OCI-LY3 (cell line): ENCODE measurements at regions not wholly inside any gene's neighbourhood (a gene's known extent, or its start where the extent isn't known, plus 50 kb on each side); places are given as distances from the start of the nearest gene placed in this dataset.

Source experiments
- H2AFZ ChIP-seq: fragments of 200-600, 300-600 bp; shearing (Covaris generic); 2 replicates; pipeline ENCODE4 v1.6.0; 2014; ENCODE audit warnings: antibody characterized with exemption, low read depth, low read length
- H3K27ac ChIP-seq: fragments of 200-600, 300-600 bp; sonication (generic); 2 replicates; pipeline ENCODE4 v1.5.1; 2014; ENCODE audit warnings: mild to moderate bottlenecking, low read length, moderate library complexity, mixed read lengths
- H3K27me3 ChIP-seq: fragments of 200-600, 300-600 bp; sonication (generic); 2 replicates; pipeline ENCODE4 v1.6.1; 2014; ENCODE audit warnings: low read depth, low read length, mixed read lengths
- H3K36me3 ChIP-seq: fragments of 200-600, 300-600 bp; sonication (generic); replicated peaks from 2 replicates; pipeline ENCODE3; 2014; ENCODE audit warnings: low read depth, low read length, mixed read lengths
- H3K4me1 ChIP-seq: fragments of 300-600, 200-600 bp; sonication (generic); 2 replicates; pipeline ENCODE4 v1.6.1; 2014; ENCODE audit warnings: low read length, mixed read lengths
- H3K4me2 ChIP-seq: fragments of 200-600, 300-600 bp; sonication (generic); 2 replicates; pipeline ENCODE4 v1.6.1; 2014; ENCODE audit warnings: low read length, mixed read lengths
- H3K4me3 ChIP-seq: fragments of 300-600, 200-600 bp; sonication (generic); 2 replicates; pipeline ENCODE4 v1.5.1; 2014; ENCODE audit warnings: antibody characterized with exemption, mild to moderate bottlenecking, low read length, moderate library complexity
- H3K79me2 ChIP-seq: fragments of 300-600, 200-600 bp; shearing (Covaris generic); 2 replicates; pipeline ENCODE4 v1.6.1; 2014; ENCODE audit warnings: mild to moderate bottlenecking, low read length, mixed read lengths
- H3K9ac ChIP-seq: fragments of 300-600, 200-600 bp; shearing (Covaris generic); 2 replicates; pipeline ENCODE4 v1.6.0; 2014; ENCODE audit warnings: mild to moderate bottlenecking, low read length, moderate library complexity
- H3K9me3 ChIP-seq: fragments of 200-600, 300-600 bp; shearing (Covaris generic); 2 replicates; pipeline ENCODE4 v1.6.1; 2014; ENCODE audit warnings: low read length, mixed read lengths; ENCODE audit not compliant: insufficient read depth
- H4K20me1 ChIP-seq: fragments of 200-600, 300-600 bp; sonication (generic); 2 replicates; pipeline ENCODE4 v1.6.1; 2016; ENCODE audit warnings: low read length, mixed read lengths; ENCODE audit not compliant: insufficient read depth
- EZH2phosphoT487 ChIP-seq: fragments of 200-600 bp; shearing (Covaris generic); IDR thresholded peaks from 2 replicates; pipeline ENCODE4 v1.6.1; 2018; ENCODE audit warnings: antibody characterized with exemption, mixed run types, low read depth
- TF ChIP-seq, protein P1 (sequence below): fragments of 200-600, 300-600 bp; sonication (generic); IDR thresholded peaks from 2 replicates; pipeline ENCODE4 v1.5.1; 2014; ENCODE audit warnings: antibody characterized with exemption, low read length, low read depth

DNA sequence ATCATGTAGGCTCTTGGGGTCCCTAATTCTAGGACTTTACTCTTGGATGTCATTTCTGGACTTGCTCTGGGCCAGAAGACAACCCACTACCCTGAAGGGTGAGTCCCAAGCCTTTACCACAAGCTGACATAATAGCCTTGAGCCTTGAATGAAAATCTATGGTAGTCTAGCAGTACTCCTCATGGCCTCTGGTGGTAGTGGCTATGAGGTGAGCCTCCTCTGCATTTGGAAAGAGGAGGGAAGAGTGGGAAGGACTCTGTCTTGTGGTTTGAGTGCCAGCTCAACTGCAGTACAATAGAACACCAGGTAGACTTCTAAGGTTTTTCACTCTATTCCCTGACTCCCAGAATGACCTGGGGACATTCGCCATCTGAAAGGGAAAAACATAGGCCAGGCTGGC is 96.5 kb downstream of the DCAF12L1 start:
- H3K79me2 ChIP-seq, result no peaks in the 10 kb centered on the region
- H3K9ac ChIP-seq, result no peak overlapping the region
- H3K36me3 ChIP-seq, result no peaks in the 10 kb centered on the region
- no peak overlapping the region for H2AFZ ChIP-seq
- TF ChIP-seq, protein P1, sequence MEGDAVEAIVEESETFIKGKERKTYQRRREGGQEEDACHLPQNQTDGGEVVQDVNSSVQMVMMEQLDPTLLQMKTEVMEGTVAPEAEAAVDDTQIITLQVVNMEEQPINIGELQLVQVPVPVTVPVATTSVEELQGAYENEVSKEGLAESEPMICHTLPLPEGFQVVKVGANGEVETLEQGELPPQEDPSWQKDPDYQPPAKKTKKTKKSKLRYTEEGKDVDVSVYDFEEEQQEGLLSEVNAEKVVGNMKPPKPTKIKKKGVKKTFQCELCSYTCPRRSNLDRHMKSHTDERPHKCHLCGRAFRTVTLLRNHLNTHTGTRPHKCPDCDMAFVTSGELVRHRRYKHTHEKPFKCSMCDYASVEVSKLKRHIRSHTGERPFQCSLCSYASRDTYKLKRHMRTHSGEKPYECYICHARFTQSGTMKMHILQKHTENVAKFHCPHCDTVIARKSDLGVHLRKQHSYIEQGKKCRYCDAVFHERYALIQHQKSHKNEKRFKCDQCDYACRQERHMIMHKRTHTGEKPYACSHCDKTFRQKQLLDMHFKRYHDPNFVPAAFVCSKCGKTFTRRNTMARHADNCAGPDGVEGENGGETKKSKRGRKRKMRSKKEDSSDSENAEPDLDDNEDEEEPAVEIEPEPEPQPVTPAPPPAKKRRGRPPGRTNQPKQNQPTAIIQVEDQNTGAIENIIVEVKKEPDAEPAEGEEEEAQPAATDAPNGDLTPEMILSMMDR, result no peak
- TF ChIP-seq EZH2phosphoT487, result no peak
- H4K20me1 ChIP-seq, result no peaks in the 10 kb centered on the region
- no peak overlapping the region for H3K4me2 ChIP-seq
- H3K9me3 ChIP-seq, result no peaks in the 10 kb centered on the region
- no peaks in the 10 kb centered on the region for H3K4me1 ChIP-seq
- no peaks in the 10 kb centered on the region for H3K27me3 ChIP-seq
- H3K4me3 ChIP-seq, result no peak overlapping the region
- H3K27ac ChIP-seq, result no peak overlapping the region

DNA sequence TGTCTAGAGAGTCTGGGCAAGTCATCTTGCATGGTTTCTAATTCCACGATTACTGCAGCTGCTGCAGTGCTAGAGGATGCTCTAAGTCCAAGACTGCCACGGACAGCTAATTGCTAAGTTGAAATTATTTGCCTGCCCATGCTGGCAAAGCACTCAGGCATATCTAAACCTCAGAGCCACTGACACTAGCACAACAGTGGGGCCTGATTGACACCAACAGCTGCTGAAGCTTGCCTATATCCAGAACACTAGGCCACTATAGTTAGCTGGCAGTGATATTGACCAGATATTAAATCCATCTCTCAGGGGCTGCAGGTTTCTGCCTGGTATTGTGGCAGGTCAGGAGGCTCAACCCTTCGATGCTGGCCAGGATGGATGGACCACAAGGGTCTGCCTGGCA is 103.9 kb downstream of the DCAF12L1 start:
- Histone ChIP-seq H3K4me2 (no peak overlapping the region), H3K4me1 (no peaks in the 10 kb centered on the region), H3K79me2 (no peaks in the 10 kb centered on the region), H4K20me1 (no peaks in the 10 kb centered on the region), H2AFZ (no peak overlapping the region), H3K9me3 (peaks cover 4% of the 10 kb centered on the region; the same call in 1 of the 2 replicates), H3K4me3 (no peak overlapping the region), H3K36me3 (no peaks in the 10 kb centered on the region), H3K27ac (no peak overlapping the region), H3K9ac (no peak overlapping the region), H3K27me3 (no peaks in the 10 kb centered on the region)
- no peak for TF ChIP-seq EZH2phosphoT487
- TF ChIP-seq, protein P1, result no peak
